ENCODE measurements at regions not wholly inside any gene's neighbourhood (a gene's known extent, or its start where the extent isn't known, plus 50 kb on each side); places are given as distances from the start of the nearest gene placed in this dataset.

GRCh38 chr2:182573553-182573952, 142.5 kb upstream of the DNAJC10 start:
- TF ChIP-seq CTCF (conservative IDR thresholded peaks at IDR 0.05; ENCODE audit: low read length) (no peak), EZH2phosphoT487 (IDR thresholded peaks at IDR 0.05; ENCODE audit: borderline replicate concordance) (no peak)
